Astrocyte (in vitro differentiated cells and primary cell): ENCODE measurements at regions not wholly inside any gene's neighbourhood (a gene's known extent, or its start where the extent isn't known, plus 50 kb on each side); places are given as distances from the start of the nearest gene placed in this dataset.

Source experiments
- DNase-seq: peaks from one replicate; pipeline ENCODE4 v3.0.0-alpha.2; 2010; ENCODE audit warnings: low read depth
- FAIRE-seq: peaks from 2 replicates; lab custom pipeline; 2011; peaks lifted over from hg19 to GRCh38; lab: Jason Lieb, UNC
- H2AFZ ChIP-seq: 2 replicates; pipeline ENCODE4 v1.6.0; 2012; ENCODE audit warnings: low read depth, low read length, inconsistent platforms
- H3K27ac ChIP-seq: 2 replicates; pipeline ENCODE4 v1.5.1; 2011; ENCODE audit warnings: low read depth, low read length, inconsistent platforms
- H3K27me3 ChIP-seq: 2 replicates; pipeline ENCODE4 v1.6.0; 2011; ENCODE audit warnings: low read length, inconsistent platforms; ENCODE audit not compliant: insufficient read depth
- H3K36me3 ChIP-seq: 2 replicates; pipeline ENCODE4 v1.5.1; 2011; ENCODE audit warnings: low read length, inconsistent platforms; ENCODE audit not compliant: insufficient read depth
- H3K4me1 ChIP-seq: 2 replicates; pipeline ENCODE4 v1.5.1; 2011; ENCODE audit warnings: low read length, inconsistent platforms; ENCODE audit not compliant: insufficient read depth
- H3K4me2 ChIP-seq: 2 replicates; pipeline ENCODE4 v1.6.0; 2012; ENCODE audit warnings: low read length, inconsistent platforms
- H3K4me3 ChIP-seq: 2 replicates; pipeline ENCODE4 v1.5.1; 2011; ENCODE audit warnings: low read depth, mild to moderate bottlenecking, low read length, inconsistent platforms; ENCODE audit not compliant: insufficient read depth
- H3K79me2 ChIP-seq: 2 replicates; pipeline ENCODE4 v1.6.0; 2012; ENCODE audit warnings: mild to moderate bottlenecking, low read length, inconsistent platforms; ENCODE audit not compliant: insufficient read depth
- H3K9ac ChIP-seq: 2 replicates; pipeline ENCODE4 v1.6.0; 2012; ENCODE audit warnings: mild to moderate bottlenecking, low read length, inconsistent platforms
- H3K9me3 ChIP-seq: 2 replicates; pipeline ENCODE4 v1.5.1; 2012; ENCODE audit warnings: low read depth, mild to moderate bottlenecking, low read length, inconsistent platforms; ENCODE audit not compliant: insufficient read depth
- H4K20me1 ChIP-seq: 2 replicates; pipeline ENCODE4 v1.6.0; 2012; ENCODE audit warnings: low read length, inconsistent platforms; ENCODE audit not compliant: insufficient read depth
- H3K27ac Mint-ChIP-seq: one replicate; pipeline ENCODE4 v1.8.0; 2021; ENCODE audit warnings: mild to moderate bottlenecking, mixed read lengths; ENCODE audit not compliant: unreplicated experiment
- H3K27me3 Mint-ChIP-seq: one replicate; pipeline ENCODE4 v1.8.0; 2021; ENCODE audit warnings: low read depth, mixed read lengths; ENCODE audit not compliant: unreplicated experiment
- H3K36me3 Mint-ChIP-seq: one replicate; pipeline ENCODE4 v1.8.0; 2021; ENCODE audit warnings: low read depth, mixed read lengths; ENCODE audit not compliant: unreplicated experiment
- H3K4me1 Mint-ChIP-seq: one replicate; pipeline ENCODE4 v1.8.0; 2021; ENCODE audit warnings: low read depth, mixed read lengths; ENCODE audit not compliant: unreplicated experiment
- H3K4me3 Mint-ChIP-seq: one replicate; pipeline ENCODE4 v1.8.0; 2021; ENCODE audit warnings: mild to moderate bottlenecking, moderate library complexity, mixed read lengths; ENCODE audit not compliant: unreplicated experiment
- H3K9me3 Mint-ChIP-seq: one replicate; pipeline ENCODE4 v1.8.0; 2021; ENCODE audit warnings: mild to moderate bottlenecking, mixed read lengths; ENCODE audit not compliant: unreplicated experiment
- CTCF ChIP-seq: IDR thresholded peaks from 2 replicates; pipeline ENCODE4 v1.5.1; 2011; ENCODE audit warnings: low read depth, mild to moderate bottlenecking, inconsistent platforms, low read length, moderate library complexity; ENCODE audit not compliant: insufficient read depth
- EZH2 ChIP-seq: IDR thresholded peaks from 2 replicates; pipeline ENCODE4 v1.6.1; 2012; ENCODE audit warnings: mild to moderate bottlenecking, low read length, inconsistent platforms; ENCODE audit not compliant: insufficient read depth

GRCh38 chr2:16128746-16129610, 188.6 kb downstream of the MYCN start:
- no peak for FAIRE-seq
- DNase-seq, result no peak
- no peak overlapping the region for H3K27ac Mint-ChIP-seq
- no peak overlapping the region for H2AFZ ChIP-seq
- no peak overlapping the region for H3K4me3 Mint-ChIP-seq
- no peaks in the 10 kb centered on the region for H3K36me3 Mint-ChIP-seq
- H3K4me1 Mint-ChIP-seq, result peaks cover 1% of the 10 kb centered on the region
- TF ChIP-seq CTCF, result no peak
- TF ChIP-seq EZH2, result no peak
- no peak overlapping the region for H3K4me2 ChIP-seq
- no peaks in the 10 kb centered on the region for H3K27me3 ChIP-seq
- H3K36me3 ChIP-seq, result no peaks in the 10 kb centered on the region
- H3K4me3 ChIP-seq, result no peak overlapping the region
- no peaks in the 10 kb centered on the region for H4K20me1 ChIP-seq
- no peak overlapping the region for H3K27ac ChIP-seq
- peaks cover 23% of the 10 kb centered on the region for H3K27me3 Mint-ChIP-seq
- H3K9me3 Mint-ChIP-seq, result peaks cover 2% of the 10 kb centered on the region
- H3K4me1 ChIP-seq, result no peaks in the 10 kb centered on the region
- H3K79me2 ChIP-seq, result no peaks in the 10 kb centered on the region
- H3K9me3 ChIP-seq, result no peaks in the 10 kb centered on the region
- H3K9ac ChIP-seq, result no peak overlapping the region

- H3K4me3 Mint-ChIP-seq, result no peak overlapping the region
- Histone ChIP-seq H2AFZ (no peak overlapping the region), H4K20me1 (no peaks in the 10 kb centered on the region), H3K36me3 (no peaks in the 10 kb centered on the region), H3K4me2 (no peak overlapping the region), H3K9me3 (no peaks in the 10 kb centered on the region), H3K4me1 (no peaks in the 10 kb centered on the region), H3K27ac (no peak overlapping the region), H3K9ac (no peak overlapping the region), H3K4me3 (no peak overlapping the region), H3K79me2 (no peaks in the 10 kb centered on the region), H3K27me3 (no peaks in the 10 kb centered on the region)
- no peaks in the 10 kb centered on the region for H3K36me3 Mint-ChIP-seq
- peaks cover 1% of the 10 kb centered on the region for H3K4me1 Mint-ChIP-seq
- no peak overlapping the region for H3K27ac Mint-ChIP-seq
- peaks cover 2% of the 10 kb centered on the region for H3K9me3 Mint-ChIP-seq
- TF ChIP-seq CTCF, result no peak
- TF ChIP-seq EZH2, result no peak
- peaks cover 23% of the 10 kb centered on the region for H3K27me3 Mint-ChIP-seq
- DNase-seq (no peak), FAIRE-seq (no peak)
Observed at GRCh38 chr2:16127958-16128357, 187.6 kb downstream of the MYCN start.
